ENCODE measurements at regions not wholly inside any gene's neighbourhood (a gene's known extent, or its start where the extent isn't known, plus 50 kb on each side); places are given as distances from the start of the nearest gene placed in this dataset.
"Not testable (repeated sequence)": the region's sequence is repeated elsewhere in the genome, so short reads cannot be mapped to it uniquely, and the experiment has no call there.

DNA sequence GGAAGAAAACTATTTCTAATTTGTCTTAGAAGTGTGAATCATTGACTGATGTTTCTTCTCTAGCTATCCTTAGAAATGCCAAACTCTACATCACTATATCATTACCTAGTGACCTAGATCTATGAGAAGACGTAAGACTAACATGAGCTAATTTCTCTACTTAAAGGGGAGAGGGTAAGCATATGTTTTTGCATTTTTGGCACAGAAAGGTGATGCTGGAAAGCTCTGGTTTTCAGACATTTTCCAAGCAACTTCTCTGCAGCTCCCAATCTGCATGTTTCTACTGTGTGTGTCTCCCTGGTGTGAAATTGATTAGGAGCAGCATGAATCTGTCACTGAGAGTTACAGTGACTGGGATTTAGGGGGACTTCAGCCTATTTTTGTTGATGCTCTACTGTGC lies 235.2 kb upstream of the LINC00305 start:
- intact Hi-C loops (cut with micrococcal nuclease), result no loop called here
- TF ChIP-seq CTCF (IDR thresholded peaks at IDR 0.05), result no peak
- DNase-seq, result no peak
- Mint-ChIP-seq H3K36me3 (ENCODE audit: low read depth) (no peaks in the 10 kb centered on the region), H3K27ac (no peak overlapping the region), H3K4me1 (ENCODE audit: low read depth) (no peaks in the 10 kb centered on the region), H3K4me3 (no peak overlapping the region), H3K27me3 (no peaks in the 10 kb centered on the region), H3K9me3 (peaks cover 4% of the 10 kb centered on the region)
- ChIA-PET POLR2A (no interaction called here), CTCF (interaction anchor here (1.1 kb wide), 1 partner anchor 24 kb away, joined by 3 read pairs; no protein-coding TSS in a partner anchor)
- no peak for ATAC-seq

GRCh38 chr18:64380117-64380516 lies 231.2 kb upstream of the LINC00305 start:
- H3K27ac Mint-ChIP-seq, result no peak overlapping the region
- H3K4me3 Mint-ChIP-seq, result no peak overlapping the region
- intact Hi-C loops (cut with micrococcal nuclease), result no loop called here
- H3K9me3 Mint-ChIP-seq, result peaks cover 4% of the 10 kb centered on the region
- CTCF ChIA-PET, result no interaction called here
- no peak for DNase-seq
- no peak for ATAC-seq
- no peaks in the 10 kb centered on the region for H3K27me3 Mint-ChIP-seq
- POLR2A ChIA-PET, result no interaction called here
- no peaks in the 10 kb centered on the region for H3K36me3 Mint-ChIP-seq (ENCODE audit: low read depth)
- H3K4me1 Mint-ChIP-seq (ENCODE audit: low read depth), result no peaks in the 10 kb centered on the region
- no peak for TF ChIP-seq CTCF (IDR thresholded peaks at IDR 0.05)

GRCh38 chr18:64379662-64380061 lies 230.8 kb upstream of the LINC00305 start:
- Mint-ChIP-seq H3K27me3 (no peaks in the 10 kb centered on the region), H3K4me1 (ENCODE audit: low read depth) (no peaks in the 10 kb centered on the region), H3K9me3 (peaks cover 4% of the 10 kb centered on the region), H3K4me3 (no peak overlapping the region), H3K27ac (no peak overlapping the region), H3K36me3 (ENCODE audit: low read depth) (no peaks in the 10 kb centered on the region)
- ChIA-PET CTCF (no interaction called here), POLR2A (no interaction called here)
- no peak for DNase-seq
- no peak for TF ChIP-seq CTCF (IDR thresholded peaks at IDR 0.05)
- intact Hi-C loops (cut with micrococcal nuclease), result no loop called here
- ATAC-seq, result no peak

GRCh38 chr18:64377446-64377845 lies 228.6 kb upstream of the LINC00305 start:
- H3K9me3 Mint-ChIP-seq, result peaks cover 4% of the 10 kb centered on the region
- intact Hi-C loops (cut with micrococcal nuclease), result no loop called here
- no peaks in the 10 kb centered on the region for H3K36me3 Mint-ChIP-seq (ENCODE audit: low read depth)
- H3K27ac Mint-ChIP-seq, result no peak overlapping the region
- ATAC-seq, result no peak
- POLR2A ChIA-PET, result no interaction called here
- no peak for DNase-seq
- H3K4me1 Mint-ChIP-seq (ENCODE audit: low read depth), result no peaks in the 10 kb centered on the region
- no peaks in the 10 kb centered on the region for H3K27me3 Mint-ChIP-seq
- no peak overlapping the region for H3K4me3 Mint-ChIP-seq
- TF ChIP-seq CTCF (IDR thresholded peaks at IDR 0.05), result no peak
- CTCF ChIA-PET, result no interaction called here

- ChIA-PET CTCF (no interaction called here), POLR2A (no interaction called here)
- Mint-ChIP-seq H3K27me3 (no peaks in the 10 kb centered on the region), H3K4me1 (ENCODE audit: low read depth) (no peaks in the 10 kb centered on the region), H3K27ac (no peak overlapping the region), H3K4me3 (no peak overlapping the region), H3K36me3 (ENCODE audit: low read depth) (no peaks in the 10 kb centered on the region), H3K9me3 (no peaks in the 10 kb centered on the region)
- no peak for TF ChIP-seq CTCF (IDR thresholded peaks at IDR 0.05)
- ATAC-seq, result no peak
- intact Hi-C loops (cut with micrococcal nuclease), result no loop called here
- no peak for DNase-seq
Measured at GRCh38 chr18:64372850-64373249, 224.0 kb upstream of the LINC00305 start.

DNA sequence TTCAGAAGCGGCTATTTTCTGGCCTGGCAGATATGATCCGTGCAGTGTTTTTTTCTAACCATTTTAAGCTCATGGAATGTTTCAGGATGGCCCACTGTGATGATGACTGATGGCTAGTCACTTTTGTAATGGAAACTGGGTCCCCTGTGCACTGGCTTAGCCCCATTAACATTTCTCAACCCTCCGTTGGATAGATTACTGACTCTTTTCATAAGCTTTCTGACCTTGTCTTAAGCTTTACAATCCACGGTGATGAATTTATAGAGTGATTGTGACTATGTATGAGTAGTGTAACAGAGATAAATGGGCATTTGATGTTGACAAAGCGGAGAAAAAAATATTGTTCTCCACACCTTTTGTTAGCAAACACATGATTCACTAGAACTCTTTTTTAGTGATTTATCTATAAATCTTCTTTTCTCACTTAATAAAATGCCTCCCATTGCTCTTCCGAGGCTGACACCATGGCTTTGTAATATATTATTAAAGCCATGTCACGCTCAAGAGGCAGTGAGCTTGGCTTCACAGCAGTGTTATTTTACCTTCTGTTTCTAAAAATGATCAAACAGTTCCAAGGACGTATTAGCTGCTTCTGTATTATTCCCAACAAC lies 221.0 kb upstream of the LINC00305 start:
- H3K27me3 Mint-ChIP-seq; H3K36me3 Mint-ChIP-seq (ENCODE audit: low read depth); H3K4me1 Mint-ChIP-seq (ENCODE audit: low read depth); intact Hi-C loops (cut with micrococcal nuclease); H3K27ac Mint-ChIP-seq; H3K4me3 Mint-ChIP-seq; POLR2A ChIA-PET; H3K9me3 Mint-ChIP-seq; CTCF ChIA-PET; ATAC-seq; DNase-seq: not testable (repeated sequence)
